G401.6 (cell line): ENCODE measurements at regions not wholly inside any gene's neighbourhood (a gene's known extent, or its start where the extent isn't known, plus 50 kb on each side); places are given as distances from the start of the nearest gene placed in this dataset.
"Not testable (repeated sequence)": the region's sequence is repeated elsewhere in the genome, so short reads cannot be mapped to it uniquely, and the experiment has no call there.

Source experiments
- FAIRE-seq: peaks from 2 replicates; lab custom pipeline; 2012; peaks lifted over from hg19 to GRCh38; lab: Jason Lieb, UNC

DNA sequence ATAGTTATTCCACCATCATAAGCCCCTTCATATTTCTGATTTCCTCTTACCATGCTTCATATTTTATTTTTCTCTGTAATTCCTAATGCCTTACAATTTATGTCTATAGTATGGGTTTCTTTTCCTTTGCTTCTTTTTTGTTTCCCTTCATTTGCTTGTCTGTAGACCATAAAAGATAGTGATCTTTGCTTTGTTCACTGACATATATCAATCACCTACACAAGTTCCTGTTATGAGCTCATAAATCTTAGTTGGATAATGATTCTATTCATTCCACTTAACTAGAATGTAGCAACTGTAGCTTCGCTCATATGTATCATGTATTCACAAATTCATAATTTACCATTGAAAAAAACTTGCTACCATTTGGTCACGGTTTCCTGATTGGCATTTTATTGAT lies 388.8 kb upstream of the ATXN7L3B start:
- no peak for FAIRE-seq

- FAIRE-seq = no peak
These were observed 385.3 kb upstream of the ATXN7L3B start for GRCh38 chr12:74152370-74152769.

DNA sequence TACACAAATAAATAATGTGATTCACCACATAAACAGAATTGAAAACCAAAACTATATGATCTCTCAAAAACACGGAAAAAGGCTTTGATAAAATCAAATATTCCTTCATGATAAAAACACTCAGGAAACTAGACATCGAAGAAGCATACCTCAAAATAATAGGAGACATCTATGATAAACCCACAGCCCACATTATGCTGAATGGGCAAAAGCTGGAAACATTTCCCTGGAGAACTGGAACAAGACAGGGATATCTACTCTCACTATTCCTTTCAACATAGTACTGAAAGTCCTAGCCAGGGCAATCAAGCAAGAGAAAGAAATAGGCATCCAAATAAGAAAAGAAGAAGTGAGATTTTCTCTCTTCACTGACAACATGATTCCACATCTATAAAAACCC lies 371.5 kb upstream of the ATXN7L3B start:
- FAIRE-seq = no peak

DNA sequence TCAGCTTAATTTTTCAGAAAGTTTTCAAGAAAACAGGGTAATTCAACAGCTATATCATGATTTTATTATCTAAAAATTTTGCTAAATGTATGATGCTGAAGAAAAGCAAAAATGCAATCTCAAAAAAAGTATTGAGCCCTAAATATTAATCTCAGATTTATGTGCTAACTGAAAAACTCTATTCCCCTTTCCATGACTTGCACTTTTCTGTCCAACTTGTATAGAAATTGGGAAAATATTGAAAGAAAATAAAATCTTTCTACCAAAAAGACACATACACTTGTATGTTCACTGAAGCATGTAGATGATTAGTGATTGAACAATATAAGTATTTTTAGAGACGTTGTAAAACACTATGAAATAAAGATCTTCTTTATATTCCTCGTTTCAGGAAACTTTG lies 368.0 kb upstream of the ATXN7L3B start:
- no peak for FAIRE-seq

- FAIRE-seq = no peak
These were observed 366.8 kb upstream of the ATXN7L3B start for GRCh38 chr12:74170645-74171477.

GRCh38 chr12:74171478-74171909 lies 366.1 kb upstream of the ATXN7L3B start:
- FAIRE-seq = no peak

DNA sequence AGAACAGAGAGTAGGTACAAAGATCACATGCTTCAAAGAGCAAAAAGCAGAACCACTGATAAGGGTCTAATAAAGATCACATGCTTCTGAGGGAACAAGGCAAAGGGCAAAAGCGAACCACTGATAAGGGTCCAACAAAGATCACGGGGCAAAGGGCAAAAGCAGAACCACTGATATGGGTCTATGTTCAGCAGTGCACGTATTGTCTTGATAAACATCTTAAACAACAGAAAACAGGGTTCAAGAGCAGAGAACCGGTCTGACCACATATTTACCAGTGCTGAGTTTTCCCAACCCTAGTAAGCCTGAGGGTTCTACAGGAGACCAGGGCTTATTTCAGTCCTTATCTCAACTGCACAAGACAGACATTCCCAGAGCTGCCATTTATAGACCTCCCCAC lies 362.7 kb upstream of the ATXN7L3B start:
- FAIRE-seq = not testable (repeated sequence)

DNA sequence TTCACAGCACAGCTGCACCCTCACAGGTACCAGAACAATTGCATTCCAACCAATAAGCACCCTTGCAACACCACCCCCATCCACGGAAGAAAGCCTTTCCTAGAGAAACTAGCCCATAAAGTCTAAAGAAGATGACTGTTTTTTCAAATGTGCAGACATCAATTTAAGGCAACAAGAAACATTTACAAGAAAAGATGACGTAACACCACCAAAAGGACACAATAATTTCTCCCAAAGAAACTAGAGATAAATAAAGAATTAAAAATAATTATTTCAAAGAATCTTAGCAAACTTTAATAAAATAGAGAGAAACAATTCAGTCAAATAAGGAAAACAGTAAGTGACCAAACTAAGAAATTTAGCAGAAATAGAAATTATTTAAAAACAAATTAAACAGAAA lies 352.3 kb upstream of the ATXN7L3B start:
- FAIRE-seq = no peak

DNA sequence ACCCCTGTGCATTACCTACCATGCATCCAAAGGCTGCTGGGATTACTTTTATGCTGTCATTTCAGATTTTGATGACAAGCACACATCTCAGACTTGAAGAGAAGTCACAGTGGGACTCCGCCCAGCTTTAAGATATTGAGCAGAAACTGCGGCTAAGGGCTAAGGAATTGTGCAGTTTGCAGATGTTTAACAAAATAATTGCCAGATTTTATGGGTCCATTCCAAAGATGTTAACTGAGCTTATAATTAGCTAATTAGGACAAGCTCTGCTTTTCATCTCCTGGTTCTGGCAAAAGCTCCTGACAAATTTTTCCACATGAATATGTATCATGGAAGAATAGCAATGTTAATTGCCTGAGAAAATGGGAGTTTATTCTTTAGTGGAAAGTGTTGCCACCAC lies 344.4 kb upstream of the ATXN7L3B start:
- FAIRE-seq = no peak

GRCh38 chr12:74204236-74204635 lies 333.4 kb upstream of the ATXN7L3B start:
- no peak for FAIRE-seq

GRCh38 chr12:74227846-74228545 lies 309.6 kb upstream of the ATXN7L3B start:
- FAIRE-seq = no peak

DNA sequence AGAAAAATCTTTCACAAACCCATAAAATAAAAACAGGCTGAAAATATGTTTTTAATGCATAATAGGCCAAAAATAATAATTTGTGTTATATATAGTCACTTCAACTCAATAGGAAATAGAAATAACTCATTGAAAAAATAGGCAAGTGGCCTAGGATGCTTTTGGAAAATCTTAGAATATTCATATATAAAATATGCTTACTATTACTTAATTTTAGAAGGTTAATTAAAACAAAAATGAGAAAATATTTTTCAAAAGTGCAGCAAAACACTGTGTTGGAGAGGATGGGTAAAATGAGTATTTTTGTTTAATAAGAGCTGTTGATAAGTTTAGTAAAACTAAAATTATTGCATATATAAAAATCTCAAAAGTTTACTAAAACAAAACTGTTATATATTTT lies 308.0 kb upstream of the ATXN7L3B start:
- no peak for FAIRE-seq

DNA sequence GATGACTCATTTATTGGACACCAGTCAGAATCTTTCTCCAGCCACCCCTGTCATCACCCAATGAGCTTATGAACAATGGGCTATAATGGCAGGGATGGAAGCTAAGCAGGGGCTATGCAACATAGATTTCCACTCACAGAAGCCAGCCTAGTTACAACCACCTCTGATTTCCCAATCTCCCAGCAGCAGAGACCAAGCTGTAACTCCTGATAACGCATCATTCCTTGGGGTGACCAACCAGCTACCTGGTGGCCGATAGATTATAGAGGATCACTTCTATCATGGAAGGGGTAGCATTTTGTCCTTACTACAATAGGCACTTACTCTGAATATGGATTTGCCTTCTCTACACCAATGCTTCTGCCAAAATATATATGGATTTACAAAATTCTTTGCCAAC lies 302.3 kb upstream of the ATXN7L3B start:
- FAIRE-seq = no peak

DNA sequence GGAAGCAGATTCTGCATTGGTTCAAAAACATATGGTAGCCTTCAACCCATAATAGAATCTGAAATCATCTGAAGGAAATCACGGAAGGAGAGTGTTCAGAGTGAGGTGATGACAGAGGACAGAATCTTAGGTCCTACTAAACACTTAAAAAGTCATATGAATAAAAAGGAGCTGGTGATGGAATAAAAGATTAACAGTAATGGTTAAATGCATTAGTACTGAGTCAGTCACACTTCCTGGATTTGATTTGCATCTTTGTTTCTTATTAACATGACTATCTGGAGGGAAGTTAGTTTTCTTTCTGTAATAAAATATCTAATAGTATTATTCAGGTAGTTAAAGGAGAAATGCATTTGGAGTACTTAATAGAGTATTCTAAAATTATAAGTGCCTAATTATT lies 296.3 kb upstream of the ATXN7L3B start:
- FAIRE-seq = no peak

- no peak for FAIRE-seq
These were observed 295.5 kb upstream of the ATXN7L3B start for GRCh38 chr12:74242088-74242487.

- no peak for FAIRE-seq
These were observed 292.2 kb upstream of the ATXN7L3B start for GRCh38 chr12:74245458-74245857.

GRCh38 chr12:74250891-74251290 lies 286.7 kb upstream of the ATXN7L3B start:
- no peak for FAIRE-seq

DNA sequence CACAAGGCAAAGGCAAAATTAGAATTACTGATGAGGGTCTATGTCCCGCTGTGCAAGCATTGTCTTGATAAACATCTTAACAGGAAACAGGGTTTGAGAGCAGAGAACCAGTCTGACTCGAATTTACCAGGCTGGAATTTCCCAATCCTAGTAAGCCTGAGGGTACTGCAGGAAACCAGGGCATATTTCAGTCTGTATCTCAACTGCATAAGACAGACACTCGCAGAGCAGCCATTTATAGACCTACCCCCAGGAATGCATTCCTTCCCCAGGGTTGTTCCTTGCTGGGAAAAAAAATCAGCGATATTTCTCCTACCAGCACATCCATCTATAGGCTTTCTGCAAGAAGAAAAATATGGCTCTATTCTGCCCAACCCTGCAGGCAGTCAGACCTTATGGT lies 283.8 kb upstream of the ATXN7L3B start:
- not testable (repeated sequence) for FAIRE-seq

DNA sequence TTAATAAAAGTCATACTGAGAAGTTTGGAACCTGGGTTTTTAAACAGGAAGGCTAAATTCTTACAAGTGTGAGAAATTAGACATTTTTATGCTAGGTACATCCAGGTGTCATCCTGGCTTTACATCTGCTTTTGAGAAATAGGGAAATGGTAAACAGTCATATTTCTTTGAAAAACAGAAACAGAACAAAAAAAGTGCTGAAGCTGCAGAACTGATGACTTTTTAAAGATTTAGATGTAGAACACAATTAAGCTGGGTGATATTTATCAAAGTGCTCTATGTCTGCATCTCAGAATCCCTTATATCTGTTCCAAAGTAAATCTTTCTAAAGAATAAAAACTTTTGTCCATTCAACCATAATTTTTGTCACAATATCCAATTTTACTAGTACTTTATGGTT lies 282.9 kb upstream of the ATXN7L3B start:
- no peak for FAIRE-seq

- no peak for FAIRE-seq
These were observed 278.4 kb upstream of the ATXN7L3B start for GRCh38 chr12:74259199-74259598.

GRCh38 chr12:74264692-74265091 lies 272.9 kb upstream of the ATXN7L3B start:
- FAIRE-seq = no peak

DNA sequence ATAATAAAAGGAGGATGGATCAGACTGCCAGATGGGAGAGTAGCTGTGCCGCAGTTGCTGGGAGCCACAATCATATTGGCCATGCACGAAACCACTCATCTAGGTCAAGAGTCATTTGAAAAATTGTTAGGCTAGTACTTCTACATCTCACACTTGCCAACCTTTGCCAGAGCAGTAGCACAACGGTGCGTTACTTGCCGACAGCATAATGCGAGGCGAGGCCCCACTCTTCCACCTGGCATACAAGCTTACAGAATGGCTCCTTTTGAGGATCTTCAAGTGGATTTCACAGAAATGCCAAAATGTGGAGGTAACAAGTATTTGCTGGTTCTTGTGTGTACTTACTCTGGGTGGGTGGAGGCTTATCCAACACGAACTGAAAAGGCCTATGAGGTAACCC lies 268.3 kb upstream of the ATXN7L3B start:
- FAIRE-seq = not testable (repeated sequence)

DNA sequence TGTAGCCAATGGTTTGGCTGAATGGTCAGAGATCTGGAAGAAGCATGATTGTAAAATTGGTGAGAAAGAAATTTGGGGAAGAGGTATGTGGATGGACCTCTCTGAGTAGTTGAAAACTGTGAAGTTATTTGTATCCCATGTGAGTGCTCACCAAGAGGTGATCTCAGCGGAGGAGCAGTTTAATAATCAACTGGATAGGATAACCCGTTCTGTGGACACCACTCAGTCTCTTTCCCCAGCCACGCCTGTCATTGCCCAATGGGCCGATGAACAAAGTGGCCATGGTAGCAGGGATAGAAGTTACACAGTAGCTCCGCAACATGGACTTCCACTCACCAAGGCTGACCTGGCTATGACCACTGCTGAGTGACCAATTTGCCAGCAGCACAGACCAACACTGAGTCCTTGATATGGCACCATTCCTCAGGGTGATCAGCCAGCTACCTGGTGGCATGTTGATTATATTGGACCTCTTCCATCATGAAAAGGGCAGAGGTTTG lies 257.4 kb upstream of the ATXN7L3B start:
- no peak for FAIRE-seq
